ENCODE measurements at regions not wholly inside any gene's neighbourhood (a gene's known extent, or its start where the extent isn't known, plus 50 kb on each side); places are given as distances from the start of the nearest gene placed in this dataset.

DNA sequence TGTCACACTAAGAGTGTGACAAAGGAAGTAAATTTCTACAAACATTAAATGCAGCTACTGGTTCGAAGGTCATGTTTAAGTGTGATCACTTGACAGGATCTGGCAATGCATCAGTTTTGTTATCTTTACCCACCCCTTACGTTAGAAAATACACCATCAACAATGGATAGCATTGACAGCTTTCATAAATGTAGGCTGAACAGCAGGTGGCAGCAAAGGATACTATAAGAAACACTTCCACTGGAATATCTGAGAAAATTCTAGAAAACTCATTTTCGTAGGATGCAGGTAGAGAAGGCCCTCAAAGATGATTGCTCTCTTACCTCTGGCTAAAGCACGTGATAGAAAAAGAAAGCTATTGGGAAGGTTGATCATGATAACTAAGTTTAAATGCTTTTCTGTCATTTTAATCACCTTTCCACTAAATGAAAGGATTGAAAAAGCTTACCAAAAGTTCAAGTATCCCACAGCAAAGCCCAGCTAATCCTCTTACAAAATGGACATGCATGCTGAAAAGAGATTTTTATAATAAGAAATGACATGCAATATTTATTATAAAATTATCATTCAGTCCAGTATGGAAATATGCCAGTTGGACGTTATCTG, 292.5 kb downstream of the PARP8 start:
- TF ChIP-seq, protein P1, sequence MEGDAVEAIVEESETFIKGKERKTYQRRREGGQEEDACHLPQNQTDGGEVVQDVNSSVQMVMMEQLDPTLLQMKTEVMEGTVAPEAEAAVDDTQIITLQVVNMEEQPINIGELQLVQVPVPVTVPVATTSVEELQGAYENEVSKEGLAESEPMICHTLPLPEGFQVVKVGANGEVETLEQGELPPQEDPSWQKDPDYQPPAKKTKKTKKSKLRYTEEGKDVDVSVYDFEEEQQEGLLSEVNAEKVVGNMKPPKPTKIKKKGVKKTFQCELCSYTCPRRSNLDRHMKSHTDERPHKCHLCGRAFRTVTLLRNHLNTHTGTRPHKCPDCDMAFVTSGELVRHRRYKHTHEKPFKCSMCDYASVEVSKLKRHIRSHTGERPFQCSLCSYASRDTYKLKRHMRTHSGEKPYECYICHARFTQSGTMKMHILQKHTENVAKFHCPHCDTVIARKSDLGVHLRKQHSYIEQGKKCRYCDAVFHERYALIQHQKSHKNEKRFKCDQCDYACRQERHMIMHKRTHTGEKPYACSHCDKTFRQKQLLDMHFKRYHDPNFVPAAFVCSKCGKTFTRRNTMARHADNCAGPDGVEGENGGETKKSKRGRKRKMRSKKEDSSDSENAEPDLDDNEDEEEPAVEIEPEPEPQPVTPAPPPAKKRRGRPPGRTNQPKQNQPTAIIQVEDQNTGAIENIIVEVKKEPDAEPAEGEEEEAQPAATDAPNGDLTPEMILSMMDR (conservative IDR thresholded peaks at IDR 0.05; ENCODE audit: low read depth, low read length) = peak; percentile 74
- no peak for TF ChIP-seq EZH2 (IDR thresholded peaks at IDR 0.05; ENCODE audit: borderline replicate concordance, low read depth, low read length, poor library complexity, severe bottlenecking)
- H3K4me3 ChIP-seq (ENCODE audit: low read depth, low read length, poor library complexity, severe bottlenecking) = no peak overlapping the region
- CTCF ChIA-PET = interaction anchor here (0.5 to 0.6 kb wide), 2 partner anchors 707 to 848 kb away, joined by 3 read pairs; no protein-coding TSS in a partner anchor
- POLR2A ChIA-PET (ENCODE audit: low non-redundant PET) = no interaction called here
- no peaks in the 10 kb centered on the region for H3K9me3 ChIP-seq (ENCODE audit: low read depth, low read length, poor library complexity, severe bottlenecking)
- H3K27ac ChIP-seq (ENCODE audit: low read depth, low read length, poor library complexity, severe bottlenecking) = no peak overlapping the region
- intact Hi-C loops (cut with micrococcal nuclease; ENCODE audit: unreplicated experiment) = no loop called here
- BruUV-seq (replicated peaks) = no TSS peak
- H3K27me3 ChIP-seq (replicated peaks; ENCODE audit: insufficient read depth, low read depth, low read length, poor library complexity) = no peaks in the 10 kb centered on the region
- peaks cover 8% of the 10 kb centered on the region for H3K4me1 ChIP-seq (ENCODE audit: insufficient read depth, low read length, poor library complexity, severe bottlenecking)
- H3K36me3 ChIP-seq (ENCODE audit: insufficient read depth, low read length, poor library complexity, severe bottlenecking) = no peaks in the 10 kb centered on the region
- peak; percentile 64 for DNase-seq (ENCODE audit: low spot score)

DNA sequence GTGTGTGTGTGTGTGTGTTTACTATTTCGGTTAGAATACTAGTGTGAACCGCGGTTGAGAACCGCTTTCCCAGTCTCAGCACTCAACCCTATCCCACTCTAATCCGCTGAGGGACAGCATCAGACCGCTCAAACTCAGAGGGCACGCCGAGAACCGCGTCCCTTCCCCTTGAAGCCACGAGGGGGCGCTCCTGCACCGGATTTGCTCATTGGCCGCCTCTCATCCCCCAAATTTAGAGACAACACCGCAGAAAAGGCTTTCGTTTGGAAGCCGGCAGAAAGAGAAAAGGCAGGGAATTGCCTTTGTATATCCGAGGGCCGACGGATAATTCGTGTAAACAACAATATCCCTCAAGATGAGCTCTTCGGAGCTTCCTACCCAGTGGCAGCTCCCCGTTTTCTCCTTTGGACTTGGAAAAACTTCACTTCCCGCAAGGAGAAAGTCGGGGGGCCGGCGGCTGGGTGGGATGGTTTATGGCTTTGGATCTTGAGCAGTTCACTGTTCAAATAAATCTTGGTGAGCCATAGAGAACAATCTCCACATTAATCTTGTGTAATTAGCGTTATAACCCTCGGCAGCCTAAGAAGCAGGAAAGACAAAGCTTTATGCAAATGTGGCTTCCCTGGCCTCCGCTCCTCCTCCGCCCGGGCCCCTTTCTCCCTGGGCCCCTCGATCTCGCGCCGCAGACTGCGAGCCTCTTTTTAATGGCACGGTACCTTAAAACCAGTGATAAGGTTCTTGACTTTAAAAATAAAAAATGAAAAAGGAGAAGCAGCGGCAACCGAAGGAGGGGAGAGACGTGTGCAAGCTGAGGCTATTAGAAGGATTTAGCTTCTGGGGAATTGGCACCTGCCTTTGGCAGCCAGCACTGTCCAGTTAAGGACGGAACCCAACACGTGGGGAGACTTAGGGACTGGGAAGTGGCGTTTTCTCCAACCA, 296.8 kb downstream of the PARP8 start:
- CTCF ChIA-PET = interaction anchor here (0.5 to 1.2 kb wide), 4 partner anchors 82 to 1478 kb away, joined by 3 to 12 read pairs (median 5); no protein-coding TSS in a partner anchor
- peak overlapping the region; percentile 59 for H3K4me3 ChIP-seq (ENCODE audit: low read depth, low read length, poor library complexity, severe bottlenecking)
- H3K27ac ChIP-seq (ENCODE audit: low read depth, low read length, poor library complexity, severe bottlenecking) = peak overlapping the region; percentile 43
- peak; percentile 89 for DNase-seq (ENCODE audit: low spot score)
- H3K4me1 ChIP-seq (ENCODE audit: insufficient read depth, low read length, poor library complexity, severe bottlenecking) = peaks cover 12% of the 10 kb centered on the region
- POLR2A ChIA-PET (ENCODE audit: low non-redundant PET) = no interaction called here
- H3K36me3 ChIP-seq (ENCODE audit: insufficient read depth, low read length, poor library complexity, severe bottlenecking) = no peaks in the 10 kb centered on the region
- TF ChIP-seq, protein P1 (conservative IDR thresholded peaks at IDR 0.05; ENCODE audit: low read depth, low read length) = peak; percentile 98
- no peak for TF ChIP-seq EZH2 (IDR thresholded peaks at IDR 0.05; ENCODE audit: borderline replicate concordance, low read depth, low read length, poor library complexity, severe bottlenecking)
- H3K9me3 ChIP-seq (ENCODE audit: low read depth, low read length, poor library complexity, severe bottlenecking) = no peaks in the 10 kb centered on the region
- H3K27me3 ChIP-seq (replicated peaks; ENCODE audit: insufficient read depth, low read depth, low read length, poor library complexity) = no peaks in the 10 kb centered on the region
- no TSS peak for BruUV-seq (replicated peaks)
- intact Hi-C loops (cut with micrococcal nuclease; ENCODE audit: unreplicated experiment) = loop anchor here (1.0 to 10.0 kb wide), 9 partner anchors 309 to 1952 kb away; no protein-coding TSS in a partner anchor

- ChIA-PET POLR2A (ENCODE audit: low non-redundant PET) (no interaction called here), CTCF (interaction anchor here (0.7 to 1.2 kb wide), 2 partner anchors 269 to 383 kb away, joined by 3 to 4 read pairs; no protein-coding TSS in a partner anchor)
- Histone ChIP-seq H3K27ac (ENCODE audit: low read depth, low read length, poor library complexity, severe bottlenecking) (no peak overlapping the region), H3K4me1 (ENCODE audit: insufficient read depth, low read length, poor library complexity, severe bottlenecking) (peaks cover 12% of the 10 kb centered on the region), H3K4me3 (ENCODE audit: low read depth, low read length, poor library complexity, severe bottlenecking) (peak overlapping the region; percentile 59), H3K27me3 (replicated peaks; ENCODE audit: insufficient read depth, low read depth, low read length, poor library complexity) (no peaks in the 10 kb centered on the region), H3K9me3 (ENCODE audit: low read depth, low read length, poor library complexity, severe bottlenecking) (no peaks in the 10 kb centered on the region), H3K36me3 (ENCODE audit: insufficient read depth, low read length, poor library complexity, severe bottlenecking) (no peaks in the 10 kb centered on the region)
- intact Hi-C loops (cut with micrococcal nuclease; ENCODE audit: unreplicated experiment) = loop anchor here (1.0 to 10.0 kb wide), 9 partner anchors 308 to 1951 kb away; no protein-coding TSS in a partner anchor
- TF ChIP-seq, protein P1 (conservative IDR thresholded peaks at IDR 0.05; ENCODE audit: low read depth, low read length) = no peak
- no peak for TF ChIP-seq EZH2 (IDR thresholded peaks at IDR 0.05; ENCODE audit: borderline replicate concordance, low read depth, low read length, poor library complexity, severe bottlenecking)
- peak; percentile 19 for DNase-seq (ENCODE audit: low spot score)
- BruUV-seq (replicated peaks) = no TSS peak
Measured at GRCh38 chr5:50963971-50964745, 297.7 kb downstream of the PARP8 start.
